Adrenal gland (tissue), 9 donors: ENCODE measurements at regions not wholly inside any gene's neighbourhood (a gene's known extent, or its start where the extent isn't known, plus 50 kb on each side); places are given as distances from the start of the nearest gene placed in this dataset.

Source experiments
- DNase-seq, 7 donors: peaks; one replicate each; pipeline ENCODE4 v3.0.0-alpha.2; 2019 to 2020
- H3K27ac ChIP-seq, 5 donors: fragments of 200-600 bp; sonication (generic) in 4 of 5; 1 replicate in 3 of 5; 2 replicates in 2 of 5; pipeline versions ENCODE4 v1.5.1 to v1.8.0; 2016 to 2020; ENCODE audit warnings: mild to moderate bottlenecking in 1 of 5
- H3K27me3 ChIP-seq: fragments of 200-600 bp; 2 replicates; pipeline ENCODE4 v1.8.0; 2021
- H3K36me3 ChIP-seq, 2 donors: fragments of 200-600 bp; replicated peaks in 1 of 2; 1 replicate in 1 of 2; 2 replicates in 1 of 2; pipeline versions ENCODE4 v1.5.1 to v1.8.0; 2018 to 2022
- H3K4me1 ChIP-seq, 2 donors: fragments of 200-600 bp; replicated peaks in 1 of 2; 1 replicate in 1 of 2; 2 replicates in 1 of 2; pipeline versions ENCODE4 v1.5.1 to v1.8.0; 2018 to 2021
- H3K4me3 ChIP-seq, 4 donors: fragments of 200-600 bp; sonication (generic) in 3 of 4; one replicate each; pipeline ENCODE4 v1.5.1; 2016 to 2018
- H3K9me3 ChIP-seq, 3 donors: fragments of 200-600 bp; sonication (generic) in 1 of 3; replicated peaks in 1 of 3; 1 replicate in 2 of 3; 2 replicates in 1 of 3; pipeline versions ENCODE4 v1.5.1 to v1.8.0; 2016 to 2021
- POLR2A ChIP-seq, 2 donors: fragments of 450-650 bp; IDR thresholded peaks; one replicate each; pipeline ENCODE4 v1.6.1; 2017; ENCODE audit warnings: antibody characterized with exemption in 2 of 2, mild to moderate bottlenecking in 2 of 2, moderate library complexity in 1 of 2
- WGBS, 4 donors: extraction: QIAGEN DNeasy Blood & Tissue Kit in 2 of 4; methylation state at CpG; one replicate each; pipeline versions ENCODE4 v1.1.5 to v1.1.7; 2013 to 2017; 5-methylcytosine and 5-hydroxymethylcytosine counted together
- intact Hi-C, 2 donors: fragments of 100-400 bp; cut with DNase I; formaldehyde crosslinking; loops; one replicate each; pipeline versions ENCODE4 v1.14.1 to v1.15.0; 2022 to 2023
- small RNA-seq, 2 donors: library from RNA; depleted of rRNA; stranded (forward); fragments of <200 nt; gene quantifications; one replicate each; pipeline ENCODE3, GENCODE V24; 2016
- TF ChIP-seq, protein P1 (sequence below), 6 experiments: fragments of 450-650 bp in 4 of 6; fragments of 200-600 bp in 2 of 6; sonication (generic) in 1 of 6; IDR thresholded peaks; 1 replicate in 5 of 6; 2 replicates in 1 of 6; pipeline versions ENCODE4 v1.5.1 to v1.8.0; 2016 to 2021; ENCODE audit warnings: antibody characterized with exemption in 6 of 6, mild to moderate bottlenecking in 2 of 6, moderate library complexity in 1 of 6
- donor health status: healthy with polysubstance abuse.
- donor health status: Bipolar disorder and iron deficiency.
- donor health status: DM: yes; HTN: yes; CAD: no.
- donor health status: DM: no; HTN: no; CAD: no.
- donor health status: DM: no; HTN: no; CAD: no.

DNA sequence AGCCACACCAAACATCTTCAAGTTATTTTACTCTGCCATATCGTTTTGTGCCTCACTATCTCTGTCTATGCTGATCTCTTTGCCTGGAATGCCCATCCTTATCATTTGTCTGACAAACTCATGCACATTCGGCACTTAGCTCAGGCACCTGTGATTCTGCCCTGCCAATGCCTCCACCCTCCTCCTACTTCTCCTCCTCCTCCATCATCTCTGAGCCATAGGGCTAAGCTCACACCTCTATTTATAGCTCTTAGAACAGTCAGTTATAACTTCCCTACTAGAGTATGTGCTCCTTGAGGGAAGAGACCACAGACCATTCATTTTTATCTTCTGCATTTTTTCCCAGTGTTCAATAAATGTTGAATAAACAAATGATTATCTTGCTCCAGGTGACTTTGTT is 51.2 kb upstream of the CDK13 start:
- intact Hi-C loops, result loop anchor here (5.0 kb wide), 1 partner anchor 153 kb away; no protein-coding TSS in a partner anchor
- no peak for DNase-seq

More for the DNA sequence above, 51.2 kb upstream of the CDK13 start:
- no peaks in the 10 kb centered on the region for H3K36me3 ChIP-seq
- no peak overlapping the region for H3K4me3 ChIP-seq
- TF ChIP-seq, protein P1, sequence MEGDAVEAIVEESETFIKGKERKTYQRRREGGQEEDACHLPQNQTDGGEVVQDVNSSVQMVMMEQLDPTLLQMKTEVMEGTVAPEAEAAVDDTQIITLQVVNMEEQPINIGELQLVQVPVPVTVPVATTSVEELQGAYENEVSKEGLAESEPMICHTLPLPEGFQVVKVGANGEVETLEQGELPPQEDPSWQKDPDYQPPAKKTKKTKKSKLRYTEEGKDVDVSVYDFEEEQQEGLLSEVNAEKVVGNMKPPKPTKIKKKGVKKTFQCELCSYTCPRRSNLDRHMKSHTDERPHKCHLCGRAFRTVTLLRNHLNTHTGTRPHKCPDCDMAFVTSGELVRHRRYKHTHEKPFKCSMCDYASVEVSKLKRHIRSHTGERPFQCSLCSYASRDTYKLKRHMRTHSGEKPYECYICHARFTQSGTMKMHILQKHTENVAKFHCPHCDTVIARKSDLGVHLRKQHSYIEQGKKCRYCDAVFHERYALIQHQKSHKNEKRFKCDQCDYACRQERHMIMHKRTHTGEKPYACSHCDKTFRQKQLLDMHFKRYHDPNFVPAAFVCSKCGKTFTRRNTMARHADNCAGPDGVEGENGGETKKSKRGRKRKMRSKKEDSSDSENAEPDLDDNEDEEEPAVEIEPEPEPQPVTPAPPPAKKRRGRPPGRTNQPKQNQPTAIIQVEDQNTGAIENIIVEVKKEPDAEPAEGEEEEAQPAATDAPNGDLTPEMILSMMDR (IDR thresholded peaks at IDR 0.05), result no peak
- TF ChIP-seq POLR2A (IDR thresholded peaks at IDR 0.05), result no peak
- no peaks in the 10 kb centered on the region for H3K4me1 ChIP-seq
- H3K27ac ChIP-seq, result no peak overlapping the region
- no peaks in the 10 kb centered on the region for H3K27me3 ChIP-seq
- no peaks in the 10 kb centered on the region for H3K9me3 ChIP-seq
- WGBS, 4 donors, result 27 to 39% (median 33%) methylated on average over 2 of the region's 2 CpGs

Small RNAs in the stretch of these regions (small RNA-seq; reads per million reads assigned to genes)
- 0 reads per million in 2 donors for gene RN7SL496P
- gene RNU6-719P, result 0 reads per million in 2 donors
